ENCODE measurements at regions not wholly inside any gene's neighbourhood (a gene's known extent, or its start where the extent isn't known, plus 50 kb on each side); places are given as distances from the start of the nearest gene placed in this dataset.
A peak's percentile ranks its signal among the peaks of the same experiment; 100 is the strongest.
"Not testable (repeated sequence)": the region's sequence is repeated elsewhere in the genome, so short reads cannot be mapped to it uniquely, and the experiment has no call there.

- peak; percentile 61 for DNase-seq (ENCODE audit: low spot score)
Measured at GRCh38 chr14:84312551-84312950, 1217.4 kb upstream of the FLRT2 start.

GRCh38 chr14:84323450-84323849 is 1206.5 kb upstream of the FLRT2 start:
- DNase-seq (ENCODE audit: low spot score): no peak

GRCh38 chr14:84323978-84324377 is 1206.0 kb upstream of the FLRT2 start:
- no peak for DNase-seq (ENCODE audit: low spot score)

GRCh38 chr14:84336433-84336832 is 1193.5 kb upstream of the FLRT2 start:
- no peak for DNase-seq (ENCODE audit: low spot score)

DNA sequence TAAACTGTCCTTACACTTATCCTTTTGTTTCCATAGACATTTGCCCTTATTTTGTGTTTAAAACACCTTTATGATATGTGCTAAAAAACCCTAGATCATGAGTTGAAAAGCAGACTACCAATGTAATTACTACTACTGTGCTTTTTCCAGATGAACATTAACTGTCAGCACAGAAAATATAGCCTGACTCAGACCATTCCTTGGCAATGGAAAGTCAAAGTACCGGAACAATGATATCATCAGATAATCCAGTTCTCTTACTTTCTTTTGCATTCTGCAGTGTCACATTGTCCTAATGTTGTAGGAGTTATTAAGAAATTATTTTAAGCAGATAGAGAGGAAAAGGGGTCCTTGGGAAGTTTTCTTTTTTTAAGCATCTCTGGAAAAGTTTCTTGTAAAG is 1189.0 kb upstream of the FLRT2 start:
- no peak for DNase-seq (ENCODE audit: low spot score)

- DNase-seq (ENCODE audit: low spot score): not testable (repeated sequence)
Measured at GRCh38 chr14:84341867-84342266, 1188.1 kb upstream of the FLRT2 start.

GRCh38 chr14:84343656-84344055 is 1186.3 kb upstream of the FLRT2 start:
- DNase-seq (ENCODE audit: low spot score): peak; percentile 43

- no peak for DNase-seq (ENCODE audit: low spot score)
Measured at GRCh38 chr14:84351646-84352045, 1178.3 kb upstream of the FLRT2 start.

- no peak for DNase-seq (ENCODE audit: low spot score)
Measured at GRCh38 chr14:84361476-84361875, 1168.5 kb upstream of the FLRT2 start.

DNA sequence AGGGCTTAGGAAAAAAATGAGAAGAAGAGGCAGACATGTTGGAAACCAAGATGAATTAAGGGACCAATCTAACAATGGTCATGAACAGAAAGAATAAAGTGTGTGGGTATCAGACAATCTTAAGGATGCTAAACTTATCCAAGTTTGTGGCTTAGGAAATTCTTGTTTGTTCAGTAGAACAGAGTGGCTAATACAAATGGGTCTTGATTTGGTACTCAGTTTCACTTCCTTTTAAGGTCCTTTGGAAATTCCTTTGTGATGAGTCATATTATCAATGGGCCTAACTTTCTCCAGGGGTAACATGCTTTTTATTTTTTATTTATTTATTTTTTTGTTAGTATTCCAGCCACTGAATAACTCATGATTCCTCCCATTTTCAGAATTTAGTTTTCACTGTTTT is 1154.7 kb upstream of the FLRT2 start:
- DNase-seq (ENCODE audit: low spot score): peak; percentile 15

GRCh38 chr14:84390010-84390409 is 1139.9 kb upstream of the FLRT2 start:
- DNase-seq (ENCODE audit: low spot score): no peak

DNA sequence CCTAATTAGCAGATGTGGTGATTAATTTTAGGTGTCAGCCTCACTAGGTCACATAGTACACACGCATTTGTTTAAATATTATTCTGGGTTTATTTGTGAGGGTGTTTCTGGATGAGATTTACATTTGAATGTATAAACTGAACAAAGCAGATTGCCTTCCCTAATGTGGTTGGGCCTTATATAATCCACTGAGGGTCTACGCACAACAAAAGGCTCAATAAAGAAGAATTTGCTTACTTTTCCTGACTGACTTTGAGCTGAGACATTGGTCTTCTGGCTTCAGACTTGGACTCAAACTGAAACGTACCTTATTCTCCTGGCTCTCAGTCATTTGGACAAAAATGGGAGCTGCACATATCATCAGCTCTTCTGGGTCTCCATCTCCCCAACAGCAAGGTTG is 1132.3 kb upstream of the FLRT2 start:
- DNase-seq (ENCODE audit: low spot score): no peak

DNA sequence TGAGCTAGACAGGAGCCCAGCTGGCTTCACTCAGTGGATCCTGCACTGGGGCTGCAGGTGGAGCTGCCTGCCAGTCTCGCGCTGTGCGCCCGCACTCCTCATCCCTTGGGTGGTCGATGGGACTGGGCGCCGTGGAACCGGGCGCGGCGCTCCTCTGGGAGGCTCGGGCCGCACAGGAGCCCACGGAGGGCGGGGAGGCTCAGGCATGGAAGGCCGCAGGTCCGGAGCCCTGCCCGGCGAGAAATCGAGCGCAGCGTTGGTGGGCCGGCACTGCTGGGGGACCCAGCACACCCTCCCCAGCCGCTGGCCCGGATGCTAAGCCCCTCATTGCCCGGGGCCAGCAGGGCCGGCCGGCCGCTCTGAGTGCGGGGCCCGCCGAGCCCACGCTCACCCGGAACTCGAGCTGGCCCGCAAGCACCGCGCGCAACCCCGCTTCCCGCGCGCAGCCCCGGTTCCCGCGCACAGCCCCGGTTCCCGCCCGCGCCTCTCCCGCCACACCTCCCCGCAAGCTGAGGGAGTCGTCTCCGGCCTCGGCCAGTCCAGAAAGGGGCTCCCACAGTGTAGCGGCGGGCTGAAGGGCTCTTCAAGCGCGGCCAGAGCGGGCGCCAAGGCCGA is 1130.5 kb upstream of the FLRT2 start:
- no peak for DNase-seq (ENCODE audit: low spot score)

DNA sequence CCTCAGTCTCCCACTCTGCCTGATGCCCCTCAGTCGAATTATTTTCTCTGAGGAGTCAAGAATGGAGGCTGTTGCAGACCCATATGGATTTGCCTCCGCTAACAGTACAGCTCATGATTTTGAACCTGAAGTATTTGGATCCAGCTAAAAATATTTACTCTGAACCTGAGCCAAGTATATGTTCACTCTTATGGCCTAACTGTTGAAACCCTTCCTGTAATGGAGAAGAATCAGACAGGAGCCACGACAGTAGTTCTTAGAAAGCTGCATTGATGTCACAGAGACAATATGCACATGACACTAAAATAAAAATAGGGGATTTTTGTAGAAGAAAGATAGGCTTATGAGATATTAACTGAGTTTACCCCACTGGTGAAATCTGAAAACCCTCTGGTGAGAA is 1128.3 kb upstream of the FLRT2 start:
- DNase-seq (ENCODE audit: low spot score): no peak

- no peak for DNase-seq (ENCODE audit: low spot score)
Measured at GRCh38 chr14:84403585-84403984, 1126.4 kb upstream of the FLRT2 start.

DNA sequence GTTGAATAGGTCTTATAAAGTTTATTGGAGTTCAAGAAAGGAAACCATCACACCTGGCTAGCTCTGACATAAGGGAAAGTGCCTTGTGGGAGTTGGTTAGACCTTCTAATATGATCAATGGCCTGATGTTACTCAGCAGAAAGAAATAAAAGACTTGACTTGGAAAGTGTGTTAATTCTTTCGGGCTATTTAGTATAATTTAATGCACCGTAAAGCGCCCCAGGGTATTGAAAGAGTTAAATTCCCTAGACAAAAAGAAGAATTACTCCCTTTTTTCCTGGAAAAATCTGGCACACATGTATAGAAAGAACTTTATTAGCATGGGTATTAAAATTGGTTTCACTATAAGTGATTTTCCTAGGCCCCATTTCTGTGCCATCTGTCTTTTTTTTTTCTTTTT is 1125.7 kb upstream of the FLRT2 start:
- no peak for DNase-seq (ENCODE audit: low spot score)

GRCh38 chr14:84409435-84409834 is 1120.5 kb upstream of the FLRT2 start:
- no peak for DNase-seq (ENCODE audit: low spot score)

GRCh38 chr14:84410344-84410743 is 1119.6 kb upstream of the FLRT2 start:
- no peak for DNase-seq (ENCODE audit: low spot score)

- no peak for DNase-seq (ENCODE audit: low spot score)
Measured at GRCh38 chr14:84420221-84420620, 1109.7 kb upstream of the FLRT2 start.

GRCh38 chr14:84421621-84422020 is 1108.3 kb upstream of the FLRT2 start:
- no peak for DNase-seq (ENCODE audit: low spot score)

- no peak for DNase-seq (ENCODE audit: low spot score)
Measured at GRCh38 chr14:84425968-84426367, 1104.0 kb upstream of the FLRT2 start.

DNA sequence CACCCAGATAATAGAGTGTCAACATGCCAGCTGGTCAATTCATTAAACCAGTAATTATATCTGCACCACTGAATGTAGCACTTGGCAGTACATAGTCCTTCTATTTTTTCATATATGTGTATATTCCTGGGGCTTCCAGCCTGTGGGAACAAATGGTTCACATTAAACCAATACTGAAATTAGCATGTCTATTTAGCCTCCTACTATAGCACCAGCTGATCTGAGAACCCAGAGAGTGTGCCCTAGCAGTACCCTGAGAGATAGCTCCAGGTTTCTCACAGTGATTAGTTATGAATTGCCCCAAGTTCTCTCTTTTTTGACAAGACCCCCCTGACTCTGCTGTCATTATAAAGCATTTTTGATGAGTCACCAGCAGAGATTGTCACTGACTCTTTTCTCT is 1097.3 kb upstream of the FLRT2 start:
- DNase-seq (ENCODE audit: low spot score): no peak

DNA sequence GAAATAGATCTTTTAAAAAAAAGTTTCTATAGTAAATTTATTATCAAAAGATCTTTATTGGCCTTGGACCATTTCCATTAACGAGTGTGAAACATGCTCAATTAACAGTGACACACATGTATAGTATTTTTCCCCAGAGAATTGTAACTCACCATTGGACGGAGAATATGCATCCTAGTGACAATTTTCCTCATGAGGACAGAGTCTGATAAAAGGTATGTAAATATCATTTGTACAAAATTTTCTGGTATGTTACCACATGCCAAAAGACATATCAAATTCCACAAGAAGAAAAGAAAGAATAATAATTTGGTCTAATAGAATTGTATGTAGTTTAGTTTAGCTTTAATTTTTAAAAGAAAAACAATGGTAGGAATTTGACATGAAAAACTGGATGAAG is 1096.0 kb upstream of the FLRT2 start:
- no peak for DNase-seq (ENCODE audit: low spot score)

GRCh38 chr14:84435820-84436324 is 1094.1 kb upstream of the FLRT2 start:
- DNase-seq (ENCODE audit: low spot score): no peak

DNA sequence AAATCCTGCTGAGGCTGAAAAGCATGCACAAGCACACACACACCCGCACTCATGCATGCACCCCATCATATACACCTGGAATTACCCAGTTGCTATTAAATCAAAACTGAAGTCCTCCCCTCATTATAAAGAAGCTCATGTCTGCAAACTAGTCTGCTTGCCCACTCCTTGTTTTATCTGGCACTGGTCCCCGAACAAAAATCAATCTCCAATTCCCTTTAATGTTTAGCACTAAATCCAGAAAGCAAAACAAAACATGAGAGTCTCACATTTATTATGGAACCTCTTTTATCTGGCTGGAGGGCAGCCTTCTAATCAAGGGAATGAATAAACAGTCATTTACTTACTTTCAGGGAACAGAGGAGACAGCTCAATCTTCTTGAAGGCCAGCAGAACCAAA is 1093.4 kb upstream of the FLRT2 start:
- no peak for DNase-seq (ENCODE audit: low spot score)

Data from COLO829 (cell line).